Parathyroid adenoma (tissue), 2 donors: ENCODE measurements at regions not wholly inside any gene's neighbourhood (a gene's known extent, or its start where the extent isn't known, plus 50 kb on each side); places are given as distances from the start of the nearest gene placed in this dataset.

Source experiments
- H2AFZ ChIP-seq: fragments of 300-600 bp; sonication (generic); one replicate; pipeline ENCODE4 v1.7.0; 2017; ENCODE audit warnings: antibody characterized with exemption, mild to moderate bottlenecking
- H3K27ac ChIP-seq: fragments of 300-600 bp; sonication (generic); one replicate; pipeline ENCODE4 v1.7.0; 2017
- H3K27me3 ChIP-seq: fragments of 300-600 bp; sonication (generic); one replicate; pipeline ENCODE4 v1.7.0; 2017; ENCODE audit warnings: low read length; ENCODE audit not compliant: control insufficient read depth, insufficient read depth
- H3K36me3 ChIP-seq: fragments of 300-600 bp; sonication (generic); one replicate; pipeline ENCODE4 v1.7.0; 2017; ENCODE audit warnings: low read length; ENCODE audit not compliant: control insufficient read depth, insufficient read depth
- H3K4me1 ChIP-seq: fragments of 300-600 bp; sonication (generic); one replicate; pipeline ENCODE4 v1.7.0; 2017; ENCODE audit warnings: control low read depth
- H3K4me2 ChIP-seq: fragments of 300-600 bp; sonication (generic); one replicate; pipeline ENCODE4 v1.7.0; 2017; ENCODE audit warnings: low read length
- H3K4me3 ChIP-seq: fragments of 300-600 bp; sonication (generic); one replicate; pipeline ENCODE4 v1.7.0; 2017; ENCODE audit warnings: low read depth, low read length
- H3K79me2 ChIP-seq: fragments of 300-600 bp; sonication (generic); one replicate; pipeline ENCODE4 v1.7.0; 2017; ENCODE audit warnings: control low read depth
- H3K9ac ChIP-seq: fragments of 300-600 bp; sonication (generic); one replicate; pipeline ENCODE4 v1.7.0; 2017; ENCODE audit warnings: mild to moderate bottlenecking
- H3K9me3 ChIP-seq: fragments of 300-600 bp; sonication (generic); one replicate; pipeline ENCODE4 v1.7.0; 2017; ENCODE audit warnings: low read length; ENCODE audit not compliant: control insufficient read depth
- CTCF ChIP-seq: fragments of 300-600 bp; sonication (generic); IDR thresholded peaks from one replicate; pipeline ENCODE4 v1.7.0; 2017; ENCODE audit warnings: antibody characterized with exemption, mild to moderate bottlenecking
- donor health status: primary hyperparathyroidism.

DNA sequence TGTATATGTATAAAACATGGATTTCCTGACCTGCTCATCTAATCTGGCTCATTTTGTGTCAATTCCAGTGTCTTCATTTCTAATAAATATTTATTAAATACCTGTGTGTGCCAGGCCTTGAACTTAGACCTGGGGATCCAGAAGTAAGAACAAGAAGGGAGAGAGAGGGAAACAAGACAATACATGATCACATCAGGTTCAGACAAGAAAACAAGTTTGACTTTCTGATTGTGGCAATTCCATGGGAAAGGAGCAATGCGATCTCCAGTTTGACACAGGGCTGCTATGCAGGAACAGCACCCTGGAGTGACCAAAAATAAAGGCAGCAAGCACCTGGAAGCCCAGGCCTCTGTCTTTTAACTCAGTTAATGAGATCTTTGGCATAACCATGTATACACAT, 198.1 kb upstream of the ACTBL2 start:
- Histone ChIP-seq H3K36me3 (no peaks in the 10 kb centered on the region), H3K79me2 (no peaks in the 10 kb centered on the region), H3K27me3 (no peaks in the 10 kb centered on the region), H3K9ac (no peak overlapping the region), H3K27ac (no peak overlapping the region), H3K4me3 (no peak overlapping the region), H2AFZ (no peak overlapping the region), H3K4me1 (no peaks in the 10 kb centered on the region), H3K9me3 (no peaks in the 10 kb centered on the region), H3K4me2 (no peak overlapping the region)
- TF ChIP-seq CTCF = no peak

DNA sequence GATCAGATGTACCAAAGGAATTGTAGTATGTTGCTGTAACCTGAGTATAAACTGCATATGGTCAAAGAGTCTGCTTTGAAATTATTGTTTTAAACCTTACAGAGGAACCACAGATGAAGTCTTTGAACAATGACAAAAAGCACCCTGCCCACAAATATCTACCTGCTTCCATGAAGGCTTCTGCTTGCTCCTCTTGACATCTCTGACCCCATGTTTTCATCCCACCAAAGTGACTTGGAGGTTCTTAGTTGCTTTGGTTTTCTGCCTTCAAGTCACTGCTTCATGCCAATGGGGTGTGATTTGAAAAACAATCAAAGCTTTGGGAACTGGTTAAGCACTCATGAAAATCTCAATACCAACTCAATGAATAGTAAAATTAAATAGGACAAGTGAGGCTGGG, 194.6 kb upstream of the ACTBL2 start:
- Histone ChIP-seq H3K4me3 (no peak overlapping the region), H3K9ac (no peak overlapping the region), H3K9me3 (no peaks in the 10 kb centered on the region), H3K27ac (no peak overlapping the region), H2AFZ (no peak overlapping the region), H3K36me3 (no peaks in the 10 kb centered on the region), H3K4me2 (no peak overlapping the region), H3K4me1 (no peaks in the 10 kb centered on the region), H3K79me2 (no peaks in the 10 kb centered on the region), H3K27me3 (no peaks in the 10 kb centered on the region)
- no peak for TF ChIP-seq CTCF

DNA sequence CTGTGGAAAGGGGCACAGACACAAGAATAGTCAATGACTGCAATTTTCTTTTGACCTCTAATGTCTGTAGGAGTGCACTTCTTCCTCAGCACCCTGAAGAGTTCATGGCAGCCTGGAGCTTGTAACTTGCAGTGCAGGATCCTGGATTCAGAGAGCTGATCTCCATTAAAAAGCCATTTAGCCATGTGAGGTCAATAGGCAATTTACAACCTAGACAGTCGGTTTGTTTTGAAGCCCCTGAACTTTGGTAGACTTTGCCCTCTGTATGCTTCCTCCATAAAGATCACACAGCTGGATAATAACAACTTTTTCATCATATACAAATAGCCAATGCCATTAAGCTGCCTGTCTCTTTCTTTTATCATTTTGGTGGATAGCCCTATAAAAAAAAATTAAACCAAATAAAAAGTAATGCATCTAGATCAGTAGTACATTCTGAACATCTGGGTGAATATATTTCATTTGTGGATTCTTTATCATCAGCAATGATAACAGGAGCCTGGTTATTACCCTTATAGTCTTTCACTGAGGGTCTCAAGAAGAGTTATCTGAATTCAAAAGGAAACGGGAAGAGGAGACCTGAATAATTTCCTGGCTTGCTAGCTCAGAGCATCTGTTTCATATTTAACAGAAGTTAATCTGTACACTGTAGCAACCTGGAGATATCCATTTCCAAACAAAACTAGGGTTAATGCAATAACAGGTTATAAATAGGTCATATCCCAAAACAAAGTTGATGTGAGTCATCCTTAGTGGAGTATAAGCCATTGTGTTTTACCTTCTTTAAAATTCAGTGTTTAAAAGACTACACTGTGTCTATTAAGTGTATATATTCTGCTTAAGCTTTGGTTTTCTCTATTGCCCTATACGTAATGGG, 193.8 kb upstream of the ACTBL2 start:
- H3K4me2 ChIP-seq = no peak overlapping the region
- no peaks in the 10 kb centered on the region for H3K79me2 ChIP-seq
- H3K27me3 ChIP-seq = no peaks in the 10 kb centered on the region
- H3K4me1 ChIP-seq = no peaks in the 10 kb centered on the region
- no peaks in the 10 kb centered on the region for H3K36me3 ChIP-seq
- no peak overlapping the region for H3K27ac ChIP-seq
- no peak overlapping the region for H3K4me3 ChIP-seq
- no peak overlapping the region for H2AFZ ChIP-seq
- no peaks in the 10 kb centered on the region for H3K9me3 ChIP-seq
- TF ChIP-seq CTCF = no peak
- no peak overlapping the region for H3K9ac ChIP-seq

DNA sequence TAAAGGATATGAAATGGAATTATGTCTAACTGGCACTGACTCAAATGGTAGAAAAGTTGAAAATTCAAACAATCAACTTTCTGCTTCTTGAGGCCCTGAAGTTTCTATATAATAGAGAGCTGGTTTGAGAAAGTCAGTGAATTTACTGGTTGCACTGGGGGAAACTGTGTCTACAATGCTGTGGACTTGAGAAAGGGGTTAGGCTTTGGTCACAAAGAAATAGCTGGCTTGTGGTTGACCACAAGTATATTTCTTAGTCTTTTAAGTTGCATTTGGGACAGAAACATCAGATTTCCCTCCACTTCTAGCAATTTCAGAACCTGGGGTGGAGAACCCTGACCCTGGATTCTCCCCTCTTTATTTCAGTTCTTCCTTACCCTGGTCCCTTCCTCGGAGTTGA, 192.6 kb upstream of the ACTBL2 start:
- Histone ChIP-seq H3K4me2 (no peak overlapping the region), H2AFZ (no peak overlapping the region), H3K9me3 (no peaks in the 10 kb centered on the region), H3K27me3 (no peaks in the 10 kb centered on the region), H3K36me3 (no peaks in the 10 kb centered on the region), H3K79me2 (no peaks in the 10 kb centered on the region), H3K4me1 (no peaks in the 10 kb centered on the region), H3K27ac (no peak overlapping the region), H3K9ac (no peak overlapping the region), H3K4me3 (no peak overlapping the region)
- TF ChIP-seq CTCF = no peak

- no peak overlapping the region for H3K4me2 ChIP-seq
- no peaks in the 10 kb centered on the region for H3K79me2 ChIP-seq
- no peak overlapping the region for H3K9ac ChIP-seq
- TF ChIP-seq CTCF = no peak
- H2AFZ ChIP-seq = no peak overlapping the region
- H3K4me1 ChIP-seq = no peaks in the 10 kb centered on the region
- H3K27ac ChIP-seq = no peak overlapping the region
- no peaks in the 10 kb centered on the region for H3K36me3 ChIP-seq
- no peak overlapping the region for H3K4me3 ChIP-seq
- no peaks in the 10 kb centered on the region for H3K27me3 ChIP-seq
- H3K9me3 ChIP-seq = no peaks in the 10 kb centered on the region
Measured at GRCh38 chr5:57671371-57671770, 188.8 kb upstream of the ACTBL2 start.
